ENCODE measurements at regions not wholly inside any gene's neighbourhood (a gene's known extent, or its start where the extent isn't known, plus 50 kb on each side); places are given as distances from the start of the nearest gene placed in this dataset.
"Not testable (repeated sequence)": the region's sequence is repeated elsewhere in the genome, so short reads cannot be mapped to it uniquely, and the experiment has no call there.

- no peak for ATAC-seq
- no TSS peak for BruUV-seq (replicated peaks)
- no peak overlapping the region for H3K27ac ChIP-seq (ENCODE audit: low read length)
- no peak for TF ChIP-seq EZH2 (IDR thresholded peaks at IDR 0.05; ENCODE audit: low read length, unreplicated experiment)
- no peak for TF ChIP-seq EZH2phosphoT487 (IDR thresholded peaks at IDR 0.05; ENCODE audit: borderline replicate concordance, low read length)
- TF ChIP-seq CTCF (conservative IDR thresholded peaks at IDR 0.05; ENCODE audit: low read depth, low read length) = no peak
- H2AFZ ChIP-seq (ENCODE audit: low read length) = no peak overlapping the region
- H3K9me2 ChIP-seq (replicated peaks; ENCODE audit: low read length) = no peaks in the 10 kb centered on the region
- CTCF ChIA-PET = no interaction called here
- H3K36me3 ChIP-seq (ENCODE audit: low read depth, low read length) = no peaks in the 10 kb centered on the region
- no peak for DNase-seq
- H3K27me3 ChIP-seq (ENCODE audit: low read length) = no peaks in the 10 kb centered on the region
- POLR2A ChIA-PET (ENCODE audit: unreplicated experiment) = no interaction called here
- H3K9ac ChIP-seq (ENCODE audit: low read length) = no peak overlapping the region
- peaks cover 21% of the 10 kb centered on the region for H3K4me1 ChIP-seq (ENCODE audit: insufficient read depth, low read length)
- H3K4me2 ChIP-seq (ENCODE audit: low read length) = no peak overlapping the region
- H3K4me3 ChIP-seq (ENCODE audit: low read length) = no peak overlapping the region
- H3F3A ChIP-seq (ENCODE audit: low read length, unreplicated experiment) = no peaks in the 10 kb centered on the region
- intact Hi-C loops (cut with micrococcal nuclease) = no loop called here
- H4K20me1 ChIP-seq (ENCODE audit: low read length) = no peaks in the 10 kb centered on the region
- no peaks in the 10 kb centered on the region for H3K9me3 ChIP-seq (ENCODE audit: low read length)
- H3K79me2 ChIP-seq (ENCODE audit: low read length) = no peaks in the 10 kb centered on the region
Measured at GRCh38 chr4:138344054-138344453, 101.9 kb upstream of the SLC7A11 start.

GRCh38 chr4:138341739-138342415, 99.7 kb upstream of the SLC7A11 start:
- H2AFZ ChIP-seq (ENCODE audit: low read length) = no peak overlapping the region
- ATAC-seq (no peak), DNase-seq (no peak)
- BruUV-seq (replicated peaks) = no TSS peak
- H3F3A ChIP-seq (ENCODE audit: low read length, unreplicated experiment) = no peaks in the 10 kb centered on the region
- H3K36me3 ChIP-seq (ENCODE audit: low read depth, low read length) = no peaks in the 10 kb centered on the region
- H3K4me3 ChIP-seq (ENCODE audit: low read length) = no peak overlapping the region
- 0 out of 2 replicates have a peak, but pooled peaks cover 3% of the 10 kb centered on the region for H3K4me1 ChIP-seq (ENCODE audit: insufficient read depth, low read length)
- no peak for TF ChIP-seq EZH2phosphoT487 (IDR thresholded peaks at IDR 0.05; ENCODE audit: borderline replicate concordance, low read length)
- TF ChIP-seq CTCF (conservative IDR thresholded peaks at IDR 0.05; ENCODE audit: low read depth, low read length) = no peak
- no peak for TF ChIP-seq EZH2 (IDR thresholded peaks at IDR 0.05; ENCODE audit: low read length, unreplicated experiment)
- ChIA-PET POLR2A (ENCODE audit: unreplicated experiment) (no interaction called here), CTCF (no interaction called here)
- H4K20me1 ChIP-seq (ENCODE audit: low read length) = no peaks in the 10 kb centered on the region
- intact Hi-C loops (cut with micrococcal nuclease) = no loop called here
- no peak overlapping the region for H3K9ac ChIP-seq (ENCODE audit: low read length)
- H3K4me2 ChIP-seq (ENCODE audit: low read length) = no peak overlapping the region
- H3K9me3 ChIP-seq (ENCODE audit: low read length) = no peaks in the 10 kb centered on the region
- no peaks in the 10 kb centered on the region for H3K9me2 ChIP-seq (replicated peaks; ENCODE audit: low read length)
- no peaks in the 10 kb centered on the region for H3K27me3 ChIP-seq (ENCODE audit: low read length)
- no peak overlapping the region for H3K27ac ChIP-seq (ENCODE audit: low read length)
- no peaks in the 10 kb centered on the region for H3K79me2 ChIP-seq (ENCODE audit: low read length)

- intact Hi-C loops (cut with micrococcal nuclease) = no loop called here
- no peak overlapping the region for H3K9ac ChIP-seq (ENCODE audit: low read length)
- no TSS peak for BruUV-seq (replicated peaks)
- no peaks in the 10 kb centered on the region for H3F3A ChIP-seq (ENCODE audit: low read length, unreplicated experiment)
- no peak overlapping the region for H2AFZ ChIP-seq (ENCODE audit: low read length)
- H3K4me2 ChIP-seq (ENCODE audit: low read length) = no peak overlapping the region
- TF ChIP-seq EZH2 (IDR thresholded peaks at IDR 0.05; ENCODE audit: low read length, unreplicated experiment) (no peak), CTCF (conservative IDR thresholded peaks at IDR 0.05; ENCODE audit: low read depth, low read length) (no peak), EZH2phosphoT487 (IDR thresholded peaks at IDR 0.05; ENCODE audit: borderline replicate concordance, low read length) (no peak)
- DNase-seq (no peak), ATAC-seq (no peak)
- H3K36me3 ChIP-seq (ENCODE audit: low read depth, low read length) = no peaks in the 10 kb centered on the region
- no peaks in the 10 kb centered on the region for H3K9me3 ChIP-seq (ENCODE audit: low read length)
- no peaks in the 10 kb centered on the region for H3K4me1 ChIP-seq (ENCODE audit: insufficient read depth, low read length)
- ChIA-PET POLR2A (ENCODE audit: unreplicated experiment) (no interaction called here), CTCF (no interaction called here)
- H3K27me3 ChIP-seq (ENCODE audit: low read length) = no peaks in the 10 kb centered on the region
- H4K20me1 ChIP-seq (ENCODE audit: low read length) = no peaks in the 10 kb centered on the region
- H3K27ac ChIP-seq (ENCODE audit: low read length) = no peak overlapping the region
- H3K79me2 ChIP-seq (ENCODE audit: low read length) = no peaks in the 10 kb centered on the region
- H3K4me3 ChIP-seq (ENCODE audit: low read length) = no peak overlapping the region
- no peaks in the 10 kb centered on the region for H3K9me2 ChIP-seq (replicated peaks; ENCODE audit: low read length)
Measured at GRCh38 chr4:138338840-138339239, 96.7 kb upstream of the SLC7A11 start.

- H3K36me3 ChIP-seq (ENCODE audit: low read depth, low read length); ATAC-seq; H3K4me2 ChIP-seq (ENCODE audit: low read length); BruUV-seq (replicated peaks); H3K9ac ChIP-seq (ENCODE audit: low read length); H3K4me3 ChIP-seq (ENCODE audit: low read length); H3F3A ChIP-seq (ENCODE audit: low read length, unreplicated experiment); POLR2A ChIA-PET (ENCODE audit: unreplicated experiment); H3K27me3 ChIP-seq (ENCODE audit: low read length); H3K79me2 ChIP-seq (ENCODE audit: low read length); CTCF ChIA-PET; DNase-seq; H3K9me3 ChIP-seq (ENCODE audit: low read length); H3K4me1 ChIP-seq (ENCODE audit: insufficient read depth, low read length); H2AFZ ChIP-seq (ENCODE audit: low read length); H4K20me1 ChIP-seq (ENCODE audit: low read length); H3K27ac ChIP-seq (ENCODE audit: low read length); intact Hi-C loops (cut with micrococcal nuclease); H3K9me2 ChIP-seq (replicated peaks; ENCODE audit: low read length): not testable (repeated sequence)
Measured at GRCh38 chr4:138338222-138338621, 96.1 kb upstream of the SLC7A11 start.

All from PC-3 (cell line).